IMR-90 (cell line): ENCODE measurements at regions not wholly inside any gene's neighbourhood (a gene's known extent, or its start where the extent isn't known, plus 50 kb on each side); places are given as distances from the start of the nearest gene placed in this dataset.

Source experiments
- ATAC-seq: fragments of 200-7000 bp; cut with Tn5 transposase; 2 replicates; pipeline ENCODE4 v1.9.1; 2020; ENCODE audit warnings: low read depth, mild to moderate bottlenecking, moderate library complexity
- BruUV-seq: library from RNA; stranded (reverse); fragments of 400-500 nt; replicated peaks from 2 replicates; lab custom pipeline; 2021; lab: Mats Ljungman, UMichigan
- CTCF ChIA-PET: fragments of 300-600 bp; formaldehyde crosslinking; extraction: SDS; loops from one replicate; lab custom pipeline; 2021; ENCODE audit warnings: antibody characterized with exemption; lab: Yijun Ruan, JAX
- POLR2A ChIA-PET: fragments of 300-600 bp; sonication (Branson Sonifier 250); formaldehyde crosslinking; loops from one replicate; lab custom pipeline; 2022; ENCODE audit warnings: antibody characterized with exemption; ENCODE audit not compliant: unreplicated experiment; lab: Charles Lee
- DNase-seq: peaks from one replicate; pipeline ENCODE4 v3.0.0; 2013
- H2AFZ ChIP-seq: replicated peaks from 2 replicates; pipeline ENCODE3; 2013; ENCODE audit warnings: low read length, mild to moderate bottlenecking; ENCODE audit not compliant: poor library complexity
- H2AK5ac ChIP-seq: 2 replicates; pipeline ENCODE4 v1.6.1; 2013; ENCODE audit warnings: low read depth, low read length, inconsistent platforms
- H2AK9ac ChIP-seq: replicated peaks from 2 replicates; pipeline ENCODE3; 2013; ENCODE audit warnings: mild to moderate bottlenecking, low read depth, low read length, moderate library complexity; ENCODE audit not compliant: poor library complexity
- H2BK120ac ChIP-seq: 2 replicates; pipeline ENCODE4 v1.6.1; 2013; ENCODE audit warnings: low read depth, low read length, inconsistent platforms
- H2BK15ac ChIP-seq: 3 replicates; pipeline ENCODE4 v1.6.1; 2013; ENCODE audit warnings: low read depth, low read length, inconsistent platforms
- H2BK20ac ChIP-seq: 2 replicates; pipeline ENCODE4 v1.6.1; 2013; ENCODE audit warnings: low read depth, mild to moderate bottlenecking, inconsistent platforms, low read length, moderate library complexity
- H2BK5ac ChIP-seq: 2 replicates; pipeline ENCODE4 v1.6.1; 2013; ENCODE audit warnings: mild to moderate bottlenecking, low read depth, low read length, inconsistent platforms; ENCODE audit not compliant: poor library complexity, severe bottlenecking
- H3K14ac ChIP-seq: replicated peaks from 2 replicates; pipeline ENCODE4 v1.6.1; 2013; ENCODE audit warnings: low read depth, low read length, inconsistent platforms
- H3K18ac ChIP-seq: 2 replicates; pipeline ENCODE4 v1.6.1; 2013; ENCODE audit warnings: low read depth, low read length, control low read depth
- H3K23ac ChIP-seq: 2 replicates; pipeline ENCODE4 v1.6.1; 2013; ENCODE audit warnings: low read depth, low read length, inconsistent platforms
- H3K27ac ChIP-seq: 2 replicates; pipeline ENCODE4 v1.5.1; 2013; ENCODE audit warnings: mild to moderate bottlenecking, control low read depth, low read length; ENCODE audit not compliant: insufficient read depth
- H3K27me3 ChIP-seq: 2 replicates; pipeline ENCODE4 v1.6.1; 2013; ENCODE audit warnings: low read length; ENCODE audit not compliant: control insufficient read depth, insufficient read depth
- H3K36me3 ChIP-seq: 2 replicates; pipeline ENCODE4 v1.6.1; 2013; ENCODE audit warnings: low read length, mixed read lengths; ENCODE audit not compliant: control insufficient read depth, insufficient read depth
- H3K4ac ChIP-seq: 2 replicates; pipeline ENCODE4 v1.6.1; 2013; ENCODE audit warnings: low read depth, low read length, inconsistent platforms
- H3K4me1 ChIP-seq: 2 replicates; pipeline ENCODE4 v1.6.1; 2013; ENCODE audit warnings: low read length, mixed read lengths; ENCODE audit not compliant: control insufficient read depth, insufficient read depth
- H3K4me2 ChIP-seq: 2 replicates; pipeline ENCODE4 v1.6.1; 2013; ENCODE audit warnings: low read depth, mild to moderate bottlenecking, control low read depth, low read length, moderate library complexity
- H3K4me3 ChIP-seq: 2 replicates; pipeline ENCODE4 v1.5.1; 2013; ENCODE audit warnings: low read depth, mild to moderate bottlenecking, control low read depth, low read length, moderate library complexity; ENCODE audit not compliant: insufficient read depth
- H3K56ac ChIP-seq: 2 replicates; pipeline ENCODE4 v1.6.1; 2013; ENCODE audit warnings: low read length, inconsistent platforms; ENCODE audit not compliant: insufficient read depth; ENCODE audit errors: extremely low read depth
- H3K79me1 ChIP-seq, 2 experiments: 2 replicates each; pipeline ENCODE4 v1.6.1; 2013; ENCODE audit warnings: low read length in 2 of 2, inconsistent platforms in 1 of 2, low read depth in 1 of 2
- H3K9ac ChIP-seq: 2 replicates; pipeline ENCODE4 v1.6.1; 2013; ENCODE audit warnings: low read depth, low read length, control low read depth
- H3K9me1 ChIP-seq: 2 replicates; pipeline ENCODE4 v1.6.1; 2013; ENCODE audit warnings: low read length, inconsistent platforms; ENCODE audit not compliant: insufficient read depth
- H3K9me3 ChIP-seq: 2 replicates; pipeline ENCODE4 v1.6.1; 2013; ENCODE audit warnings: low read length; ENCODE audit not compliant: control insufficient read depth, insufficient read depth
- H4K20me1 ChIP-seq: 2 replicates; pipeline ENCODE4 v1.6.1; 2013; ENCODE audit warnings: low read length, inconsistent platforms; ENCODE audit not compliant: insufficient read depth
- H4K5ac ChIP-seq: 2 replicates; pipeline ENCODE4 v1.6.1; 2013; ENCODE audit warnings: mild to moderate bottlenecking, low read depth, low read length, control low read depth
- H4K8ac ChIP-seq, 2 experiments: 2 replicates each; pipeline ENCODE4 v1.6.1; 2013; ENCODE audit warnings: low read depth in 2 of 2, low read length in 2 of 2, control low read depth in 1 of 2, inconsistent platforms in 1 of 2
- H4K91ac ChIP-seq: 2 replicates; pipeline ENCODE4 v1.6.1; 2013; ENCODE audit warnings: low read depth, low read length, inconsistent platforms; ENCODE audit not compliant: insufficient read depth
- BHLHE40 ChIP-seq: fragments of 150-350 bp; IDR thresholded peaks from 2 replicates; pipeline ENCODE4 v1.6.1; 2016; ENCODE audit warnings: mild to moderate bottlenecking, low read depth, low read length
- CEBPB ChIP-seq: IDR thresholded peaks from 2 replicates; pipeline ENCODE4 v1.6.1; 2012; ENCODE audit warnings: low read depth, low read length, improper control_type of control experiment
- CHD1 ChIP-seq: IDR thresholded peaks from 2 replicates; pipeline ENCODE4 v1.6.1; 2012; ENCODE audit warnings: low read depth, low read length, improper control_type of control experiment
- CTCF ChIP-seq: conservative IDR thresholded peaks from 2 replicates; pipeline ENCODE4 v1.5.1; 2012; ENCODE audit warnings: mild to moderate bottlenecking, low read depth, low read length, improper control_type of control experiment
- ELK1 ChIP-seq: fragments of 150-350 bp; IDR thresholded peaks from 2 replicates; pipeline ENCODE4 v1.6.1; 2016; ENCODE audit warnings: low read depth, mild to moderate bottlenecking, low read length, moderate library complexity, borderline replicate concordance
- FOS ChIP-seq: fragments of 150-350 bp; IDR thresholded peaks from 2 replicates; pipeline ENCODE4 v1.6.1; 2016; ENCODE audit warnings: low read depth, low read length
- MAFK ChIP-seq: IDR thresholded peaks from 2 replicates; pipeline ENCODE4 v1.6.1; 2012; ENCODE audit warnings: low read depth, low read length, improper control_type of control experiment
- MAZ ChIP-seq: IDR thresholded peaks from 2 replicates; pipeline ENCODE4 v1.6.1; 2012; ENCODE audit warnings: low read depth, mild to moderate bottlenecking, low read length, improper control_type of control experiment, moderate library complexity, borderline replicate concordance
- MXI1 ChIP-seq: IDR thresholded peaks from 2 replicates; pipeline ENCODE4 v1.6.1; 2012; ENCODE audit warnings: low read depth, mild to moderate bottlenecking, low read length, moderate library complexity, borderline replicate concordance
- NFE2L2 ChIP-seq: fragments of 150-350 bp; IDR thresholded peaks from 2 replicates; pipeline ENCODE4 v1.6.1; 2016; ENCODE audit warnings: low read depth, mild to moderate bottlenecking, low read length
- POLR2A ChIP-seq: IDR thresholded peaks from 2 replicates; pipeline ENCODE4 v1.6.1; 2012; ENCODE audit warnings: mild to moderate bottlenecking, low read depth, low read length
- RAD21 ChIP-seq: IDR thresholded peaks from 2 replicates; pipeline ENCODE4 v1.6.1; 2012; ENCODE audit warnings: low read length, improper control_type of control experiment
- RCOR1 ChIP-seq: IDR thresholded peaks from 2 replicates; pipeline ENCODE4 v1.6.1; 2012; ENCODE audit warnings: mild to moderate bottlenecking, low read length, improper control_type of control experiment; ENCODE audit not compliant: insufficient replicate concordance
- RFX5 ChIP-seq: IDR thresholded peaks from 2 replicates; pipeline ENCODE4 v1.8.0; 2012; ENCODE audit warnings: low read depth, mild to moderate bottlenecking, low read length, moderate library complexity
- SMC3 ChIP-seq: fragments of 150-350 bp; IDR thresholded peaks from 2 replicates; pipeline ENCODE4 v1.6.1; 2016; ENCODE audit warnings: low read depth, mild to moderate bottlenecking, antibody characterized with exemption, low read length, moderate library complexity
- USF2 ChIP-seq: fragments of 150-350 bp; IDR thresholded peaks from 2 replicates; pipeline ENCODE4 v1.6.1; 2017; ENCODE audit warnings: mild to moderate bottlenecking, antibody characterized with exemption, low read length, low read depth
- WGBS, 2 experiments: methylation state at CpG; one replicate each; pipeline versions ENCODE4 v1.1.5 to v1.1.7; 2013; ENCODE audit warnings: missing lambda C conversion rate in 2 of 2; ENCODE audit not compliant: insufficient read length in 1 of 2; ENCODE audit errors: extremely low coverage in 2 of 2; 5-methylcytosine and 5-hydroxymethylcytosine counted together
- dilution Hi-C: fragments of 300-500 bp; cut with HindIII; formaldehyde crosslinking; loops from one replicate; pipeline ENCODE4 v1.14.3; 2018; ENCODE audit warnings: low sequenced_read_pairs; ENCODE audit not compliant: unreplicated experiment
- in situ Hi-C: fragments of 300-500 bp; cut with MboI; formaldehyde crosslinking; loops from 3 replicates; pipeline ENCODE4 v1.14.3; 2019; ENCODE audit warnings: low sequenced_read_pairs, inconsistent platforms, mixed read lengths
- intact Hi-C: fragments of 100-400 bp; cut with micrococcal nuclease; formaldehyde crosslinking; loops from 2 replicates; pipeline ENCODE4 v1.10.0; 2022

- ChIA-PET CTCF (no interaction called here), POLR2A (no interaction called here)
- H2AK5ac ChIP-seq: no peak overlapping the region
- 100% methylated on average over 18 of the region's 26 CpGs; no CpG with 5 or more reads in 1 of the 2 experiments for WGBS, 2 experiments
- no peaks in the 10 kb centered on the region for H3K4me1 ChIP-seq
- H3K18ac ChIP-seq: no peak overlapping the region
- H4K5ac ChIP-seq: no peak overlapping the region
- H2AK9ac ChIP-seq: no peak overlapping the region
- no peak for ATAC-seq
- H3K27ac ChIP-seq: no peak overlapping the region
- H4K8ac ChIP-seq: no peak overlapping the region
- no peaks in the 10 kb centered on the region for H3K9me3 ChIP-seq
- H2BK20ac ChIP-seq: no peak overlapping the region
- H3K4me2 ChIP-seq: no peak overlapping the region
- no peak overlapping the region for H3K14ac ChIP-seq
- no peak overlapping the region for H2BK5ac ChIP-seq
- dilution Hi-C loops: no loop called here
- H4K91ac ChIP-seq: no peak overlapping the region
- no peak overlapping the region for H3K4ac ChIP-seq
- H2BK15ac ChIP-seq: no peak overlapping the region
- intact Hi-C loops: no loop called here
- H3K79me1 ChIP-seq: no peaks in the 10 kb centered on the region
- H3K4me3 ChIP-seq: no peak overlapping the region
- H3K23ac ChIP-seq: no peak overlapping the region
- TF ChIP-seq SMC3: no peak
- no peak for TF ChIP-seq RCOR1
- TF ChIP-seq USF2: no peak
- no peak for TF ChIP-seq CTCF
- no peak for TF ChIP-seq RAD21
- no peak for TF ChIP-seq BHLHE40
- TF ChIP-seq MXI1: no peak
- no peak for TF ChIP-seq POLR2A
- no peak for TF ChIP-seq ELK1
- TF ChIP-seq CEBPB: no peak
- no peak for TF ChIP-seq RFX5
- TF ChIP-seq NFE2L2: no peak
- TF ChIP-seq MAFK: no peak
- no peak for TF ChIP-seq MAZ
- TF ChIP-seq CHD1: no peak
- no peak for TF ChIP-seq FOS
- 0 out of 2 replicates have a peak, but pooled peaks cover 3% of the 10 kb centered on the region for H3K9me1 ChIP-seq
- no TSS peak for BruUV-seq
- H4K20me1 ChIP-seq: no peaks in the 10 kb centered on the region
- H3K27me3 ChIP-seq: 0 out of 2 replicates have a peak, but pooled peaks cover 1% of the 10 kb centered on the region
- no peak overlapping the region for H3K9ac ChIP-seq
- no peak for DNase-seq
- no peak overlapping the region for H2AFZ ChIP-seq
- H3K36me3 ChIP-seq: no peaks in the 10 kb centered on the region
- in situ Hi-C loops: no loop called here
- H3K56ac ChIP-seq: no peak overlapping the region
- H2BK120ac ChIP-seq: no peak overlapping the region
Observed at GRCh38 chr15:98549741-98550140, 98.6 kb upstream of the IGF1R start.
